HG03439 (cell line): ENCODE measurements at regions not wholly inside any gene's neighbourhood (a gene's known extent, or its start where the extent isn't known, plus 50 kb on each side); places are given as distances from the start of the nearest gene placed in this dataset.
A peak's percentile ranks its signal among the peaks of the same experiment; 100 is the strongest.
"Not testable (repeated sequence)": the region's sequence is repeated elsewhere in the genome, so short reads cannot be mapped to it uniquely, and the experiment has no call there.

Experiments used
- ATAC-seq: cut with Tn5 transposase; IDR thresholded peaks from one replicate; pipeline ENCODE4 v1.9.1; 2021; ENCODE audit warnings: mild to moderate bottlenecking, moderate library complexity; ENCODE audit not compliant: unreplicated experiment

- ATAC-seq: no peak
Observed at GRCh38 chr6:84581494-84582259, 182.7 kb downstream of the TBX18 start.

- no peak for ATAC-seq
Observed at GRCh38 chr6:84579404-84579803, 185.0 kb downstream of the TBX18 start.

DNA sequence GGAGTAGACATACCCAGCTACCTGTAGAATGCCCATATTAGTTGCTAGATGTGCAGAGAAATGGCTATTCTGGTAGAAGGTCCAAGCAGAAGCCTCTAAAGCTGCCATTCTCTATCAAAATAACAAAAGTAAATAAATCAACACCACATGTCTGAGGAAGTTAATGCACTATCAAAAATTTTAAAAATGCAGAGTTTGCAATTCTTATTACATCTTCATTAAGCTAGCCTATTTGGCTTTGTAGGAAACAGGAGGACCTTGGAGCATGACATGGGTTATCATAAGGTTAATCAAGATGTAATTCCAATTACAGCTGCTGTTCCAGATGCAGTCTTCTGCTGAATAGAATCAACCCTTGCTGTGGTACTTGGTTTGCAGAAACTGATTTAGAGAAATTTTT, 188.4 kb downstream of the TBX18 start:
- ATAC-seq: no peak

DNA sequence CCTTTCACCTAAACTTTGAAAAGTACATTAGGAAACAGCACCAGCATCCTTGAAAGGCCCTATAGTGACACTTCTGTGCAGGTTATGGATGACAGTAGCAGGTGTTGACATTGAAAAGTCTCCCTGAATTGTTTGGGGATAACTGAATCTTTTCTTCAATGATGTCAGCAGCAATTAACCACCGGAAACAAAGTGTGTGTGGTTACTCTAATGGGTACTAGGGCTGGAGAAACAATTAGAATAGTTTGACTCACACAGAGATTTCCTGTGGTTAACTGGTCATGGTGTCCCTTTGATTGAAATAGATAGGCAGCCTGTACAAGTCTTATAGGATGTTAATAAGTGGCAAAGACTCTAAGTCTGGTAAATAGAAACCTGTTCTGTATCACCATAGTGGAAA, 189.1 kb downstream of the TBX18 start:
- peak; percentile 87 for ATAC-seq

GRCh38 chr6:84569882-84570281, 194.5 kb downstream of the TBX18 start:
- ATAC-seq: no peak

- no peak for ATAC-seq
Observed at GRCh38 chr6:84568971-84569370, 195.4 kb downstream of the TBX18 start.

DNA sequence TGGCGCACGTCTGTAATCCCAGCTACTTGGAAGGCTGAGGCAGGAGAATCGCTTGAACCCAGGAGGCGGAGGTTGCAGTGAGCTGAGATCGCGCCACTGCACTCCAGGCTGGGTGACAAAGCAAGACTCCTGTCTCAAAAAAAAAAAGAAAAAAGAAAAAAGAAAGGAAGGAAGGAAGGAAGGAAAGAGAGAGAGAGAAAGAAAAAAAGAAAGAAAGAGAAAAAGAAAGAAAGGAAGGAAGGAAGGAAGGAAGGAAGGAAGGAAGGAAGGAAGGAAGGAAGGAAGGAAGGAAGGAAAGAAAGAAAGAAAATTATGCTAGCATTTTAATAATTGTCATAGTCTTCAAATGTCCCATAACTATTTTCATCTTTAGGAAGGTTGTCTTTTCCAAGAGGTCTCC, 198.7 kb downstream of the TBX18 start:
- not testable (repeated sequence) for ATAC-seq

- ATAC-seq: no peak
Observed at GRCh38 chr6:84560436-84561390, 203.7 kb downstream of the TBX18 start.

GRCh38 chr6:84556541-84557335, 207.7 kb downstream of the TBX18 start:
- ATAC-seq: no peak

- no peak for ATAC-seq
Observed at GRCh38 chr6:84554706-84555105, 209.7 kb downstream of the TBX18 start.

- no peak for ATAC-seq
Observed at GRCh38 chr6:84554074-84554473, 210.3 kb downstream of the TBX18 start.

- no peak for ATAC-seq
Observed at GRCh38 chr6:84553527-84553926, 210.9 kb downstream of the TBX18 start.

DNA sequence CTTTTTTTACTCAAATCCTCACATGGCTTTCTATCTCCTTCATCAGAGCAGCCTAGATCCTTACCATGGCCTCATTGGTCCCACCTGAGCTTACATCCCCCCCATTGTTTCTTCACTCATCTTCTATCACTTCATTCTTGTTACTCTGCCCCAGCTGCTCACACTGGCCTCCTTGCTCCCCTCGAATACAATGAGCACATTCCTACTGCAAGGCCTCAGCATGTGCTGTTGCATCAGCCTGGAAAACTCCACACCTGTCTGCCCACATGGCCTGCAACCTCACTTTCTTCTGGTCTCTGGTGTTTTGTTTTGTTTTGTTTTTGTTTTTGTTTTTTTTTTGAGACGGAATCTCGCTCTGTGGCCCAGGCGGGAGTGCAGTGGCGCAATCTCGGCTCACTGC, 212.6 kb downstream of the TBX18 start:
- no peak for ATAC-seq

DNA sequence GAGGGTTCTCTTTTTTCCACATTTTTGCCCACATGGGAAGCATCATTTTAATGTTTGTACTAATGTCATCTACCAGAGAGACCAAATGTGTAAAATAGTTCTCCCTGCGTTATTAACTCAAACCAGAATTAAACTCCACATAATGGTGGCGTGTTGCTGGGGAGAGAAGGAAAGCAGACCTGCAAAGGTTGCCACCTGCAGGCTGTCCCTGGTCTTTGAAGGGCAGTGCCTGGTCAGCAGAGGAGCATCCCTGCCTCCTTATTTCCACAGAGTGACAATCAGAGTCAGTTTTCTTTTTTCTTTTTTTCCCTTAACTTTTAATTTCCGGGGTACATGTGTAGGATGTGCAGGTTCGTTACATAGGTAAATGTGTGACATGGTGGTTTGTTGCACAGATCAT, 214.5 kb downstream of the TBX18 start:
- no peak for ATAC-seq

DNA sequence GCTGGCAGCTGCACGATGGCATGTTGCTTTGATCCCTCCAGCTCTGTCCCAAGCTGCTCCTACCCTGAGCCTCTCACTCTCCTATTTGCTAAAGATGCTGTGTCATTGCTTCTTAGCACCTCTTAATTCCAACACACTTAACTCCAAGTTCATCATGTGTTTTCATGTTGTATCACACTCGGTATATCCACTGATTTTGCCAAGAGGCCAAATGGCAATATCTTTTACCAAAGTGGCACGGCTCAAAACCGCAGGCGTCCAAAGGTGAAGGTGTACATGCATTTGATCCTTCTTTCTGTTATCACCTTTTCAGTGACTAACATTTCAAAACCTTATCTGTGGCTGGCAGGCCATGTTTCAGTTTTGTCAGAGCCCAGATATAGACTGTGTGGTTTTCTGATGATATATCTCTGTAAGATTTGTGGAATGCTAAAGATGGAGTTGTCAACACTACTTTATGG, 217.0 kb downstream of the TBX18 start:
- no peak for ATAC-seq

GRCh38 chr6:84546427-84546914, 217.9 kb downstream of the TBX18 start:
- no peak for ATAC-seq

- no peak for ATAC-seq
Observed at GRCh38 chr6:84539122-84539856, 225.1 kb downstream of the TBX18 start.

- ATAC-seq: no peak
Observed at GRCh38 chr6:84536885-84537638, 227.3 kb downstream of the TBX18 start.

GRCh38 chr6:84528201-84528600, 236.2 kb downstream of the TBX18 start:
- no peak for ATAC-seq
